ENCODE measurements at regions not wholly inside any gene's neighbourhood (a gene's known extent, or its start where the extent isn't known, plus 50 kb on each side); places are given as distances from the start of the nearest gene placed in this dataset.
A peak's percentile ranks its signal among the peaks of the same experiment; 100 is the strongest.

GRCh38 chr9:82499337-82499736 is 510.8 kb downstream of the SPATA31D1 start:
- no peak for DNase-seq

- DNase-seq, result no peak
These were observed 516.0 kb downstream of the SPATA31D1 start for GRCh38 chr9:82504620-82505019.

- no peak for DNase-seq
These were observed 523.1 kb downstream of the SPATA31D1 start for GRCh38 chr9:82511626-82512025.

GRCh38 chr9:82512728-82513127 is 524.2 kb downstream of the SPATA31D1 start:
- no peak for DNase-seq

GRCh38 chr9:82513242-82513751 is 524.7 kb downstream of the SPATA31D1 start:
- peak; percentile 72 for DNase-seq

- DNase-seq, result no peak
These were observed 525.6 kb downstream of the SPATA31D1 start for GRCh38 chr9:82513976-82514735.

- peak; percentile 40 for DNase-seq
These were observed 530.3 kb downstream of the SPATA31D1 start for GRCh38 chr9:82518868-82519267.

GRCh38 chr9:82519332-82519731 is 530.8 kb downstream of the SPATA31D1 start:
- no peak for DNase-seq

- no peak for DNase-seq
These were observed 535.8 kb downstream of the SPATA31D1 start for GRCh38 chr9:82524407-82524806.

GRCh38 chr9:82526577-82526976 is 536.4 kb downstream of the RASEF start:
- DNase-seq, result no peak

GRCh38 chr9:82531795-82532194 is 531.1 kb downstream of the RASEF start:
- DNase-seq, result no peak

- DNase-seq, result peak; percentile 4
These were observed 530.3 kb downstream of the RASEF start for GRCh38 chr9:82532504-82533180.

GRCh38 chr9:82535432-82535998 is 527.4 kb downstream of the RASEF start:
- DNase-seq, result no peak

- DNase-seq, result no peak
These were observed 524.3 kb downstream of the RASEF start for GRCh38 chr9:82538634-82539033.

GRCh38 chr9:82539146-82539545 is 523.8 kb downstream of the RASEF start:
- no peak for DNase-seq

GRCh38 chr9:82539856-82540579 is 522.9 kb downstream of the RASEF start:
- no peak for DNase-seq

GRCh38 chr9:82543726-82544125 is 519.2 kb downstream of the RASEF start:
- no peak for DNase-seq

- no peak for DNase-seq
These were observed 516.8 kb downstream of the RASEF start for GRCh38 chr9:82546136-82546535.

- no peak for DNase-seq
These were observed 514.9 kb downstream of the RASEF start for GRCh38 chr9:82547995-82548394.

GRCh38 chr9:82549174-82549821 is 513.6 kb downstream of the RASEF start:
- DNase-seq, result no peak

- DNase-seq, result no peak
These were observed 510.2 kb downstream of the RASEF start for GRCh38 chr9:82552784-82553183.

Measured in skin of body (tissue), 1 donor.